ENCODE measurements at regions not wholly inside any gene's neighbourhood (a gene's known extent, or its start where the extent isn't known, plus 50 kb on each side); places are given as distances from the start of the nearest gene placed in this dataset.

GRCh38 chr15:69578252-69578651 lies 125.6 kb downstream of the RPLP1 start:
- TF ChIP-seq CTCF (IDR thresholded peaks at IDR 0.05) (no peak), POLR2A (IDR thresholded peaks at IDR 0.05) (no peak), POLR2AphosphoS5 (IDR thresholded peaks at IDR 0.05) (no peak)

Measured in gastroesophageal sphincter (tissue), 3 donors.